ENCODE measurements at regions not wholly inside any gene's neighbourhood (a gene's known extent, or its start where the extent isn't known, plus 50 kb on each side); places are given as distances from the start of the nearest gene placed in this dataset.

GRCh38 chr4:19152264-19152663 is 1099.4 kb upstream of the SLIT2 start:
- ChIA-PET CTCF (no interaction called here), POLR2A (no interaction called here)
- no peak for DNase-seq (ENCODE audit: low read depth, low spot score)
- Histone ChIP-seq H3K27ac (ENCODE audit: low read depth, low read length) (no peak overlapping the region), H3K27me3 (ENCODE audit: control insufficient read depth, insufficient read depth, low read length) (no peaks in the 10 kb centered on the region), H3K4me3 (ENCODE audit: low read depth, low read length) (no peak overlapping the region), H3K9me3 (ENCODE audit: control insufficient read depth, insufficient read depth, low read length) (no peaks in the 10 kb centered on the region)
- no peak for TF ChIP-seq CTCF (IDR thresholded peaks at IDR 0.05; ENCODE audit: low read depth, low read length)

DNA sequence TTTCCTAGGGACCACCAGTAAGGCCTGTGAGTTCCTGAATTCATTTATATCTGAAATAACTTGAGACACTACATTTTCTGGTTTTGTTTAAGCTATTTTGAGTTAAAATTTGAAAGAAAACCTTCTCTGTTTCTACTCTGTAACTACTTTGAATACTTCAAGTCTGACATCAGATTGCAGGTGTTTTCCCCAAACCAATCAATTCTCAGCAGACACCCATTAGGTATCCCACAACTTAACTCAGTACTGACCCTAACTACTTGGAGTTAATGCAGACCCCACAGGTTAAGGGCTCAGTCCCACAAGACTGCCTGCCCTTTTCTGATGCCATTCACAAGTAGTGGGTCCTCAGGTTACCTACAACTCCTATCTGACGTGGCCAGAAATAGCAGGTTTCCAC is 1100.0 kb upstream of the SLIT2 start:
- CTCF ChIA-PET: no interaction called here
- TF ChIP-seq CTCF (IDR thresholded peaks at IDR 0.05; ENCODE audit: low read depth, low read length): no peak
- no peaks in the 10 kb centered on the region for H3K9me3 ChIP-seq (ENCODE audit: control insufficient read depth, insufficient read depth, low read length)
- H3K27me3 ChIP-seq (ENCODE audit: control insufficient read depth, insufficient read depth, low read length): no peaks in the 10 kb centered on the region
- no peak for DNase-seq (ENCODE audit: low read depth, low spot score)
- POLR2A ChIA-PET: no interaction called here
- no peak overlapping the region for H3K4me3 ChIP-seq (ENCODE audit: low read depth, low read length)
- no peak overlapping the region for H3K27ac ChIP-seq (ENCODE audit: low read depth, low read length)

DNA sequence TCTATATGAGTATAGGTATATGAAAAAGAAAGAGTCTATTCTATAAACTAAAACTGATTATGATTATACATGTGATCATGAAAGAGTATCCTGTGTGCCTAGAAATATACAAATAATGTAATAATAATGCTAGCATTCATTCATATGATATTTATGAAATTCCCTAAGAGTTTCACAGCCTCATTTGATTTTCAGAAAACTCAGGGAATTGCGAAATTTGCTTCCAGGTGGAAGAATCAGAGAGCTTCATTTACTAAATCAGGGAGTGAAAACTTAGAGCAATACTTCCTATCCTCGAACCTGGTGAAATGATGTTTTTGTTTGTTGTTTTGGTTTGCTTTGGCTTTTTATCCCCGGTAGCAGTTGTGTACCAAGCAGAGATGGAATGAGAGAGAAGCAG is 1105.7 kb upstream of the SLIT2 start:
- H3K9me3 ChIP-seq (ENCODE audit: control insufficient read depth, insufficient read depth, low read length): no peaks in the 10 kb centered on the region

DNA sequence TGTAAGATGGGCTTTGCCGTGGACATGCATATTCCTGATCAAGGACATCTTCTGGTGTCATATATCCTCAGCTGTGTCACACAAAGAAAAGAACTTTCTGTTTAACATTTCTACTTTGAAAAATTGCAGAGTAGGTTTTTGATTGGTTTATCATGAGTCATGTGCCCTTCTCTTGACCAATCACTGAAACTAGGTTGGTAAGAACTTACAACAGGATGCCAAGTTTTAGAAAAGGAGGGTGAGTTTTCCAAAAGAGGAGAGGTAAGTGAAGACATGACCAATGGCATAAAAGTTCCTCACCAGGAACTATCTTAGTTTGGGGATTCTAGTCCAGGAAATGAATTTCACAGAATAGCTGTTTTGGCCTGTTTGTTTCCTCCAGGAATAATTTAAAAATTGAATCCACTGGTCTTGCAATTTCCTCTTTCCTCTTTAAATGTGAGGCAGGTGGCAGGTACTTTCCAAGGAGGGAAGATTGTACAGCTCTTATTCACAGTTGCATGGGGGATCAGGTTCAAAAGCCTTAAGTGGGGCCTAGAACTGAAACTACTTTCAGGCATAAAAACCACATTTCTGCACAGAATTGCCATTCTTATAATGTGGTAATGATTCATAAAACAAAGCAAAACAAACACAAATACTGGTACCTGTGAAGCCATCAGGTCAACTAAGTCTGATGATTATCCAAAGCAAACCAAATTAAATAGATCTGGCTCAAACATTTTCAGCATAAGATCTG is 1114.5 kb upstream of the LCORL start:
- H3K27me3 ChIP-seq (ENCODE audit: control insufficient read depth, insufficient read depth, low read length): no peaks in the 10 kb centered on the region
- no peak for DNase-seq (ENCODE audit: low read depth, low spot score)
- H3K4me3 ChIP-seq (ENCODE audit: low read depth, low read length): no peak overlapping the region
- ChIA-PET POLR2A (no interaction called here), CTCF (interaction anchor here (0.6 kb wide), 1 partner anchor 925 kb away, joined by 3 read pairs; no protein-coding TSS in a partner anchor)
- TF ChIP-seq CTCF (IDR thresholded peaks at IDR 0.05; ENCODE audit: low read depth, low read length): no peak
- no peak overlapping the region for H3K27ac ChIP-seq (ENCODE audit: low read depth, low read length)
- no peaks in the 10 kb centered on the region for H3K9me3 ChIP-seq (ENCODE audit: control insufficient read depth, insufficient read depth, low read length)

More for the DNA sequence above, 1105.7 kb upstream of the SLIT2 start:
- Histone ChIP-seq H3K27me3 (ENCODE audit: control insufficient read depth, insufficient read depth, low read length) (no peaks in the 10 kb centered on the region), H3K27ac (ENCODE audit: low read depth, low read length) (no peak overlapping the region), H3K4me3 (ENCODE audit: low read depth, low read length) (no peak overlapping the region)
- DNase-seq (ENCODE audit: low read depth, low spot score): no peak
- no peak for TF ChIP-seq CTCF (IDR thresholded peaks at IDR 0.05; ENCODE audit: low read depth, low read length)
- CTCF ChIA-PET: no interaction called here
- POLR2A ChIA-PET: no interaction called here

DNA sequence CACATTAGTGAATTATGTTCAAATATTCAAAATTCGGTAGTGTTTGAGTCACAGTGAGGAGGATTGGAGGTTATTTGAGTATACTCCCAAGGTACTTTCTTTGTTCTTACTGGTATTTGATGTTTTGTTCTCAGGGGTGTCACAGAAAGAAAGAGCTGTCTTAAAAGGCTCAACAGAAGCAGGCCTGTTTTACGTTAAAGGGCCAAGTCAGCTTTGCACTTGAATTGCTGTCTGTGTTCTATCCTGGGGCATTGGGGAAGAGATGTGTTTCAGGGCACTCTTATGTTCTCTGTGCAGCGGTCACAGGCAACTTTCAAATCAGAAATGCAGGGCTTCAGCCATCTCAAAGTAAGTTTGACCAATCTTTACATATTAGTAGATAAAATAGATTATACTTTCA is 1113.1 kb upstream of the LCORL start:
- Histone ChIP-seq H3K27ac (ENCODE audit: low read depth, low read length) (no peak overlapping the region), H3K4me3 (ENCODE audit: low read depth, low read length) (no peak overlapping the region), H3K9me3 (ENCODE audit: control insufficient read depth, insufficient read depth, low read length) (no peaks in the 10 kb centered on the region), H3K27me3 (ENCODE audit: control insufficient read depth, insufficient read depth, low read length) (no peaks in the 10 kb centered on the region)
- ChIA-PET POLR2A (no interaction called here), CTCF (no interaction called here)
- no peak for DNase-seq (ENCODE audit: low read depth, low spot score)
- TF ChIP-seq CTCF (IDR thresholded peaks at IDR 0.05; ENCODE audit: low read depth, low read length): no peak
